HG03025 (cell line): ENCODE measurements at regions not wholly inside any gene's neighbourhood (a gene's known extent, or its start where the extent isn't known, plus 50 kb on each side); places are given as distances from the start of the nearest gene placed in this dataset.
"Not testable (repeated sequence)": the region's sequence is repeated elsewhere in the genome, so short reads cannot be mapped to it uniquely, and the experiment has no call there.

ENCODE experiments used
- ATAC-seq: cut with Tn5 transposase; IDR thresholded peaks from one replicate; pipeline ENCODE4 v1.9.1; 2021; ENCODE audit warnings: mild to moderate bottlenecking, moderate library complexity; ENCODE audit not compliant: unreplicated experiment, low FRiP score

GRCh38 chr5:66234241-66234640 is 90.1 kb downstream of the SREK1 start:
- ATAC-seq = no peak

- ATAC-seq = no peak
Observed at GRCh38 chr5:66238435-66238834, 94.3 kb downstream of the SREK1 start.

GRCh38 chr5:66239034-66239433 is 94.9 kb downstream of the SREK1 start:
- ATAC-seq = no peak

GRCh38 chr5:66241136-66241825 is 97.2 kb downstream of the SREK1 start:
- ATAC-seq = no peak

- no peak for ATAC-seq
Observed at GRCh38 chr5:66242050-66242715, 98.1 kb downstream of the SREK1 start.

- no peak for ATAC-seq
Observed at GRCh38 chr5:66246608-66247007, 102.5 kb downstream of the SREK1 start.

GRCh38 chr5:66247176-66247960 is 103.3 kb downstream of the SREK1 start:
- no peak for ATAC-seq

- no peak for ATAC-seq
Observed at GRCh38 chr5:66248874-66249273, 104.8 kb downstream of the SREK1 start.

GRCh38 chr5:66249920-66250319 is 105.8 kb downstream of the SREK1 start:
- ATAC-seq = no peak

- no peak for ATAC-seq
Observed at GRCh38 chr5:66252849-66253248, 108.7 kb downstream of the SREK1 start.

- ATAC-seq = no peak
Observed at GRCh38 chr5:66255714-66256113, 111.6 kb downstream of the SREK1 start.

- ATAC-seq = no peak
Observed at GRCh38 chr5:66273121-66273520, 129.0 kb downstream of the SREK1 start.

- ATAC-seq = no peak
Observed at GRCh38 chr5:66276986-66277385, 132.9 kb downstream of the SREK1 start.

GRCh38 chr5:66277981-66278380 is 133.9 kb downstream of the SREK1 start:
- no peak for ATAC-seq

- ATAC-seq = no peak
Observed at GRCh38 chr5:66281294-66281693, 137.2 kb downstream of the SREK1 start.

GRCh38 chr5:66284588-66285342 is 140.7 kb downstream of the SREK1 start:
- ATAC-seq = no peak

- ATAC-seq = no peak
Observed at GRCh38 chr5:66285343-66285922, 141.3 kb downstream of the SREK1 start.

GRCh38 chr5:66291771-66292170 is 147.7 kb downstream of the SREK1 start:
- ATAC-seq = no peak

- ATAC-seq = not testable (repeated sequence)
Observed at GRCh38 chr5:66293851-66294250, 149.8 kb downstream of the SREK1 start.

- no peak for ATAC-seq
Observed at GRCh38 chr5:66299463-66299862, 155.4 kb downstream of the SREK1 start.
